ENCODE measurements at regions not wholly inside any gene's neighbourhood (a gene's known extent, or its start where the extent isn't known, plus 50 kb on each side); places are given as distances from the start of the nearest gene placed in this dataset.

GRCh38 chr10:120710076-120710475 is 141.1 kb upstream of the WDR11 start:
- Histone ChIP-seq H3K4me1 (ENCODE audit: control insufficient read depth, low read depth, low read length) (no peaks in the 10 kb centered on the region), H4K8ac (ENCODE audit: low read depth, low read length) (no peak overlapping the region), H2BK5ac (ENCODE audit: low read length) (no peak overlapping the region), H4K5ac (ENCODE audit: low read length) (no peak overlapping the region), H3K27ac (ENCODE audit: low read depth, low read length) (no peak overlapping the region), H2BK120ac (ENCODE audit: low read depth, low read length) (no peak overlapping the region), H2BK15ac (replicated peaks; ENCODE audit: low read depth) (no peak overlapping the region), H3K4me2 (ENCODE audit: low read length) (no peak overlapping the region), H3K18ac (ENCODE audit: low read length) (no peak overlapping the region), H2AK5ac (ENCODE audit: low read length) (no peak overlapping the region), H3K36me3 (ENCODE audit: control insufficient read depth, insufficient read depth, low read length) (no peaks in the 10 kb centered on the region), H3K23ac (ENCODE audit: low read length) (no peak overlapping the region), H3K4me3 (ENCODE audit: low read length) (no peak overlapping the region), H3K9ac (ENCODE audit: low read length) (no peak overlapping the region), H3K79me2 (ENCODE audit: control insufficient read depth, insufficient read depth, low read length) (no peaks in the 10 kb centered on the region), H3K79me1 (ENCODE audit: low read length) (no peaks in the 10 kb centered on the region), H3K4ac (ENCODE audit: low read depth, low read length) (no peak overlapping the region), H3K56ac (ENCODE audit: low read length) (no peak overlapping the region), H3K27me3 (ENCODE audit: insufficient read depth, low read length, poor library complexity) (no peaks in the 10 kb centered on the region)
- DNase-seq: no peak
- WGBS (ENCODE audit: extremely low coverage, insufficient coverage, low lambda C conversion rate): no CpG with 5 or more reads among the region's 2 CpGs

- no CpG with 5 or more reads among the region's 5 CpGs for WGBS (ENCODE audit: extremely low coverage, insufficient coverage, low lambda C conversion rate)
- Histone ChIP-seq H3K23ac (ENCODE audit: low read length) (no peak overlapping the region), H3K79me2 (ENCODE audit: control insufficient read depth, insufficient read depth, low read length) (no peaks in the 10 kb centered on the region), H3K27me3 (ENCODE audit: insufficient read depth, low read length, poor library complexity) (no peaks in the 10 kb centered on the region), H3K18ac (ENCODE audit: low read length) (no peak overlapping the region), H3K36me3 (ENCODE audit: control insufficient read depth, insufficient read depth, low read length) (no peaks in the 10 kb centered on the region), H2AK5ac (ENCODE audit: low read length) (no peak overlapping the region), H3K79me1 (ENCODE audit: low read length) (no peaks in the 10 kb centered on the region), H2BK120ac (ENCODE audit: low read depth, low read length) (no peak overlapping the region), H4K5ac (ENCODE audit: low read length) (no peak overlapping the region), H3K4me3 (ENCODE audit: low read length) (no peak overlapping the region), H3K4me2 (ENCODE audit: low read length) (no peak overlapping the region), H3K27ac (ENCODE audit: low read depth, low read length) (no peak overlapping the region), H3K4ac (ENCODE audit: low read depth, low read length) (no peak overlapping the region), H2BK15ac (replicated peaks; ENCODE audit: low read depth) (no peak overlapping the region), H3K4me1 (ENCODE audit: control insufficient read depth, low read depth, low read length) (no peaks in the 10 kb centered on the region), H4K8ac (ENCODE audit: low read depth, low read length) (no peak overlapping the region), H2BK5ac (ENCODE audit: low read length) (no peak overlapping the region), H3K56ac (ENCODE audit: low read length) (no peak overlapping the region), H3K9ac (ENCODE audit: low read length) (no peak overlapping the region)
- no peak for DNase-seq
Observed at GRCh38 chr10:120711860-120712259, 139.3 kb upstream of the WDR11 start.

- DNase-seq: no peak
- Histone ChIP-seq H3K18ac (ENCODE audit: low read length) (no peak overlapping the region), H3K27me3 (ENCODE audit: insufficient read depth, low read length, poor library complexity) (no peaks in the 10 kb centered on the region), H2BK120ac (ENCODE audit: low read depth, low read length) (no peak overlapping the region), H3K4me1 (ENCODE audit: control insufficient read depth, low read depth, low read length) (no peaks in the 10 kb centered on the region), H3K36me3 (ENCODE audit: control insufficient read depth, insufficient read depth, low read length) (no peaks in the 10 kb centered on the region), H3K79me1 (ENCODE audit: low read length) (no peaks in the 10 kb centered on the region), H2AK5ac (ENCODE audit: low read length) (no peak overlapping the region), H3K4me3 (ENCODE audit: low read length) (no peak overlapping the region), H3K27ac (ENCODE audit: low read depth, low read length) (no peak overlapping the region), H3K56ac (ENCODE audit: low read length) (no peak overlapping the region), H3K4me2 (ENCODE audit: low read length) (no peak overlapping the region), H2BK5ac (ENCODE audit: low read length) (no peak overlapping the region), H3K9ac (ENCODE audit: low read length) (no peak overlapping the region), H4K5ac (ENCODE audit: low read length) (no peak overlapping the region), H3K79me2 (ENCODE audit: control insufficient read depth, insufficient read depth, low read length) (no peaks in the 10 kb centered on the region), H2BK15ac (replicated peaks; ENCODE audit: low read depth) (no peak overlapping the region), H4K8ac (ENCODE audit: low read depth, low read length) (no peak overlapping the region), H3K4ac (ENCODE audit: low read depth, low read length) (no peak overlapping the region), H3K23ac (ENCODE audit: low read length) (peak overlapping the region; percentile 37)
- WGBS (ENCODE audit: extremely low coverage, insufficient coverage, low lambda C conversion rate): no CpG with 5 or more reads among the region's 2 CpGs
Observed at GRCh38 chr10:120713573-120714205, 137.5 kb upstream of the WDR11 start.

GRCh38 chr10:120715171-120715570 is 136.0 kb upstream of the WDR11 start:
- no CpG with 5 or more reads among the region's 3 CpGs for WGBS (ENCODE audit: extremely low coverage, insufficient coverage, low lambda C conversion rate)
- no peaks in the 10 kb centered on the region for H3K79me1 ChIP-seq (ENCODE audit: low read length)
- H3K27me3 ChIP-seq (ENCODE audit: insufficient read depth, low read length, poor library complexity): no peaks in the 10 kb centered on the region

DNA sequence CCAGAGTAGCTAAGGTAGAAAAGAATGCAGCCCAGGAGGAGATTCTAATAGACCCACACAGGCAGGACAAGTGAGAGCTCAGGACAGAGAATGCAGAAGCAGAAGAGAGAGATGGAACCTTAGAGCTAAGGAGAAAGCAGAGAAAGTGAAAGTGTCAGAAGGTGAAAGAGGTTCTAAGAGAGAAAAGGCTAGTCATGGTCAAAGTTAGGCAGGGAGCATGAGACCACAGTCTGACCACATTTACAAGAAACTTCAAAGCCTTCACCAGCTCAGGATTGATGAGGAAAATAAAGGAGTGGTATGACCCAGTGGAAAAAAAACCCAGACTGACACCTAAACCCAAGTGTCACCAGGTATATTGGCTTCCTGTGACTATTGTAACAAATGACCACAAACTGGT is 131.8 kb upstream of the WDR11 start:
- Histone ChIP-seq H3K4me3 (ENCODE audit: low read length) (no peak overlapping the region), H3K36me3 (ENCODE audit: control insufficient read depth, insufficient read depth, low read length) (no peaks in the 10 kb centered on the region), H3K56ac (ENCODE audit: low read length) (no peak overlapping the region), H3K27me3 (ENCODE audit: insufficient read depth, low read length, poor library complexity) (no peaks in the 10 kb centered on the region), H3K23ac (ENCODE audit: low read length) (no peak overlapping the region), H3K9ac (ENCODE audit: low read length) (no peak overlapping the region), H3K79me2 (ENCODE audit: control insufficient read depth, insufficient read depth, low read length) (no peaks in the 10 kb centered on the region), H3K27ac (ENCODE audit: low read depth, low read length) (no peak overlapping the region), H2BK120ac (ENCODE audit: low read depth, low read length) (no peak overlapping the region), H3K4me1 (ENCODE audit: control insufficient read depth, low read depth, low read length) (no peaks in the 10 kb centered on the region), H3K18ac (ENCODE audit: low read length) (no peak overlapping the region), H2AK5ac (ENCODE audit: low read length) (no peak overlapping the region), H3K4ac (ENCODE audit: low read depth, low read length) (no peak overlapping the region), H3K79me1 (ENCODE audit: low read length) (no peaks in the 10 kb centered on the region), H4K5ac (ENCODE audit: low read length) (no peak overlapping the region), H2BK5ac (ENCODE audit: low read length) (no peak overlapping the region), H3K4me2 (ENCODE audit: low read length) (no peak overlapping the region), H4K8ac (ENCODE audit: low read depth, low read length) (no peak overlapping the region), H2BK15ac (replicated peaks; ENCODE audit: low read depth) (no peak overlapping the region)
- DNase-seq: no peak

More at GRCh38 chr10:120715171-120715570, 136.0 kb upstream of the WDR11 start:
- no peak overlapping the region for H3K4me2 ChIP-seq (ENCODE audit: low read length)
- no peak for DNase-seq
- H3K9ac ChIP-seq (ENCODE audit: low read length): no peak overlapping the region
- no peak overlapping the region for H4K5ac ChIP-seq (ENCODE audit: low read length)
- H2BK15ac ChIP-seq (replicated peaks; ENCODE audit: low read depth): no peak overlapping the region
- no peak overlapping the region for H3K27ac ChIP-seq (ENCODE audit: low read depth, low read length)
- no peak overlapping the region for H2AK5ac ChIP-seq (ENCODE audit: low read length)
- H3K4me1 ChIP-seq (ENCODE audit: control insufficient read depth, low read depth, low read length): no peaks in the 10 kb centered on the region
- H3K4ac ChIP-seq (ENCODE audit: low read depth, low read length): no peak overlapping the region
- H3K36me3 ChIP-seq (ENCODE audit: control insufficient read depth, insufficient read depth, low read length): no peaks in the 10 kb centered on the region
- no peak overlapping the region for H3K56ac ChIP-seq (ENCODE audit: low read length)
- no peaks in the 10 kb centered on the region for H3K79me2 ChIP-seq (ENCODE audit: control insufficient read depth, insufficient read depth, low read length)
- no peak overlapping the region for H3K23ac ChIP-seq (ENCODE audit: low read length)
- H4K8ac ChIP-seq (ENCODE audit: low read depth, low read length): no peak overlapping the region
- H2BK120ac ChIP-seq (ENCODE audit: low read depth, low read length): no peak overlapping the region
- no peak overlapping the region for H3K18ac ChIP-seq (ENCODE audit: low read length)
- H3K4me3 ChIP-seq (ENCODE audit: low read length): no peak overlapping the region
- no peak overlapping the region for H2BK5ac ChIP-seq (ENCODE audit: low read length)

- Histone ChIP-seq H2BK15ac (replicated peaks; ENCODE audit: low read depth) (no peak overlapping the region), H3K27ac (ENCODE audit: low read depth, low read length) (no peak overlapping the region), H3K9ac (ENCODE audit: low read length) (no peak overlapping the region), H3K4ac (ENCODE audit: low read depth, low read length) (no peak overlapping the region), H3K79me2 (ENCODE audit: control insufficient read depth, insufficient read depth, low read length) (no peaks in the 10 kb centered on the region), H3K56ac (ENCODE audit: low read length) (no peak overlapping the region), H3K4me1 (ENCODE audit: control insufficient read depth, low read depth, low read length) (no peaks in the 10 kb centered on the region), H3K23ac (ENCODE audit: low read length) (no peak overlapping the region), H2BK120ac (ENCODE audit: low read depth, low read length) (no peak overlapping the region), H3K36me3 (ENCODE audit: control insufficient read depth, insufficient read depth, low read length) (no peaks in the 10 kb centered on the region), H2AK5ac (ENCODE audit: low read length) (no peak overlapping the region), H3K18ac (ENCODE audit: low read length) (no peak overlapping the region), H3K4me2 (ENCODE audit: low read length) (no peak overlapping the region), H4K5ac (ENCODE audit: low read length) (no peak overlapping the region), H3K79me1 (ENCODE audit: low read length) (no peaks in the 10 kb centered on the region), H3K27me3 (ENCODE audit: insufficient read depth, low read length, poor library complexity) (peaks cover 2% of the 10 kb centered on the region), H4K8ac (ENCODE audit: low read depth, low read length) (no peak overlapping the region), H2BK5ac (ENCODE audit: low read length) (no peak overlapping the region), H3K4me3 (ENCODE audit: low read length) (no peak overlapping the region)
- DNase-seq: no peak
- no CpG with 5 or more reads among the region's 2 CpGs for WGBS (ENCODE audit: extremely low coverage, insufficient coverage, low lambda C conversion rate)
Observed at GRCh38 chr10:120727001-120727400, 124.2 kb upstream of the WDR11 start.
